HG02759 (cell line): ENCODE measurements at regions not wholly inside any gene's neighbourhood (a gene's known extent, or its start where the extent isn't known, plus 50 kb on each side); places are given as distances from the start of the nearest gene placed in this dataset.
"Not testable (repeated sequence)": the region's sequence is repeated elsewhere in the genome, so short reads cannot be mapped to it uniquely, and the experiment has no call there.

Experiments used
- ATAC-seq: cut with Tn5 transposase; IDR thresholded peaks from one replicate; pipeline ENCODE4 v1.9.1; 2021; ENCODE audit warnings: mild to moderate bottlenecking, moderate library complexity; ENCODE audit not compliant: unreplicated experiment

- ATAC-seq = no peak
These were observed 86.0 kb upstream of the VEPH1 start for GRCh38 chr3:157589211-157589610.

DNA sequence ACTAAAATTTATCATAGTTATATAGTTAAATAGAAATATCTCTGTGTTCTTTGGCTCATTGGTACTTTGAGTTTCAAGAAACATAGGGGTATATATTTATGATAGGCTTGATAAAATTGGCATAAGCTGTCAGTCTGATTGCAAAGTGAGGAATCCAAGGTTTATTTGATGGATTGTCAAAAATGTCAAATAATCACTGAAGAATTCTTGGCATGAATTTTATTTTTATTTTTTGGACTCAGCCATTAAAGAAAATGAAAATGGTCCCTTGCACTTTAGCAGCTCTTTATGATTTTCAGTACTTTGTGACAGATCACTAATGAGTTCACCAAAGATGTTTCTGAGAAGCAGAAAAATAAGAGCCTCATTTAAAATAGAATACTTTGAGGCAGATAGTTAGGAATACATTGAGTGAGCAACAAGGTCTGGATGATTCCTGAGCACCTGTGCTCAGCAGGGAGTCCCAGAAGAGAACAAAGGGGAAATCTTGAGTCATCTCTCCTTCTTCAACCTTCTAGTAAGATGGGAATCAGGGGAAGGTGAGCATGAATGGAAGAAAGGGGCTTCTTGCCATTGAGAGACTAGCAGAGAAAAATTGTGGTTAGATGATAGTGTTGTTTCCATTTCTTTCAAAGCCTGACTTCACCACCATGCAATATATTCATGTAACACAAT is 85.3 kb upstream of the VEPH1 start:
- no peak for ATAC-seq

- ATAC-seq = no peak
These were observed 83.1 kb upstream of the VEPH1 start for GRCh38 chr3:157586293-157586692.

GRCh38 chr3:157585386-157585785 is 82.2 kb upstream of the VEPH1 start:
- ATAC-seq = no peak

DNA sequence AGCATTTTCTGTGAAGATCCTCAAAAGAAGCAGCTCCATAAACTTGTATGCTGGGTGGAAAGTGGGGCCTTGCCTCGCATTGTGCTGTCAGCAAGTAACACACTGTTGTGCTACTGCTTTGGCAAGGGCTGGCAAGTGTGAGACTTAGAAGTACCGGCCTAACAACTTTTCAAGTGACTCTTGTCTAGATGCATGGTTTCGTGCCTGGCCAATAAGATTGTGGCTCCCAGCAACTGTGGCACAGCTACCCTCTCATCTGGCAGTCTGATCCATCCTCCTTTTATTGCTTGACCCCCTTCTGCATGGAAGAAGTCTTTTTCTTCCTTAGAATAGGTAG is 79.4 kb upstream of the VEPH1 start:
- ATAC-seq = no peak

GRCh38 chr3:157581956-157582636 is 78.9 kb upstream of the VEPH1 start:
- not testable (repeated sequence) for ATAC-seq

GRCh38 chr3:157581371-157581770 is 78.2 kb upstream of the VEPH1 start:
- no peak for ATAC-seq

GRCh38 chr3:157578181-157578580 is 75.0 kb upstream of the VEPH1 start:
- ATAC-seq = no peak

DNA sequence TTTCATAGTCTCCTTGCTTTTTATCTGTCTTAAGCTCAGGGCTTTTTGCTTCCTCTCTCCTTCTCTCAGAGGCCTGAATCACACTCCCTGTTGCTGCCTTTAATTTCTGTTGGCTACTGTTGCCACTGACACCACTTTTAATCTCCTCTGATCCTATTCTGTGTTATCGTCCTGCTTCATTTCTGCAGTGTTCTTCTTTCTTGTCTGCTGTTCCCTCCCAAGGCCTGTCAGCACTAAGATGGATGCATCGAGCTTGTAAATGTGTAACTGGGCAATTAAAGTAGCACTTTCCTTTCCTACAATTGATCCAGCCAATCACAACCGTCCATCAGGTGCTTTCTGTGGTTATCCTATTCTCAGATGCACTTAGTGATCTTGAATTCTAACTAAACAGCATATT is 71.3 kb upstream of the VEPH1 start:
- ATAC-seq = no peak

DNA sequence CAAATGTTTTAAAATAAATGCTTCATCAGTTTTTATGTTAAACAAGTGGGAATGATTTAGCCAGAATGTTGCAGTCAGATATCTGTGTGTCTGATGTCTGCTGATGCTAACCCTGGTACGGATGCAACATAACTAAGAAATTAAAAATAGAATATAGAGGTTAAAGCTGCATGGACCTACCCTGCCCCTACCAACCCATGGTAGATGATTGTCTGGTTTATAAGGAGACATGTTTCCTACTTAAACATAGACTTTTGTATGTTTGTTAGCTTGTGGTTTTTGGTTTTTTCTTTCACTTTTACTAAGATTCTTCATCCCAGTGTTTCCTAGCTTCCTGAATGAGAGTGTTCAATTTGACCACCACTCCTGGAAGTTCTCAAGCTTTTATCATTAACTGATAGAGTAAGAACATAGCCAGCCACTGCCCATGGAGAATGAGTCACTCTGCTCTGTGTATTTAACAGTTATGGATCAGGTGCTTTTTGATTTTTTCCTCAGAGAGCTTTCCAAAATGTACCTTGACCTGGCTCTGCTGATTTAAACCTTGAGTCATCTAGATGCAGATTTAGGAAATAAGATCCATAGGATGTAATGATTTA is 70.7 kb upstream of the VEPH1 start:
- no peak for ATAC-seq

DNA sequence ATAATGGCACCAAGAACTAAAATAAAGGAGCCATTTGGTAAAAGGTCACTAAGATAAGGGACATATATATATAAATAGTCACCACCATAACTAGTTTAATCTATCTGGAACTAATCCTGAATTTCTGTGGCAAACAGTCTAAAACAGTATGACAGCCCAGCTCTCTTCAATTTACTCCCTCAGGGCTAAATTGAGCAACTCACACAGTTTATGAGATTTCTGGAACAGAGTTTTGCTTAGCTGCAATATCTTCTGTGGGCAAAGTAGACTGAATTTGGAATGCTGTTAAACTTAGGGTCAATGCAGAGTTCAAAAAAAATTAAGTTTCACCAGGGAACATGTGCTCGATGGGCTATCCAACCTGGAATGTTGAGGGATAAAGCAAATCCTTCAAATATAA is 70.1 kb upstream of the VEPH1 start:
- no peak for ATAC-seq

DNA sequence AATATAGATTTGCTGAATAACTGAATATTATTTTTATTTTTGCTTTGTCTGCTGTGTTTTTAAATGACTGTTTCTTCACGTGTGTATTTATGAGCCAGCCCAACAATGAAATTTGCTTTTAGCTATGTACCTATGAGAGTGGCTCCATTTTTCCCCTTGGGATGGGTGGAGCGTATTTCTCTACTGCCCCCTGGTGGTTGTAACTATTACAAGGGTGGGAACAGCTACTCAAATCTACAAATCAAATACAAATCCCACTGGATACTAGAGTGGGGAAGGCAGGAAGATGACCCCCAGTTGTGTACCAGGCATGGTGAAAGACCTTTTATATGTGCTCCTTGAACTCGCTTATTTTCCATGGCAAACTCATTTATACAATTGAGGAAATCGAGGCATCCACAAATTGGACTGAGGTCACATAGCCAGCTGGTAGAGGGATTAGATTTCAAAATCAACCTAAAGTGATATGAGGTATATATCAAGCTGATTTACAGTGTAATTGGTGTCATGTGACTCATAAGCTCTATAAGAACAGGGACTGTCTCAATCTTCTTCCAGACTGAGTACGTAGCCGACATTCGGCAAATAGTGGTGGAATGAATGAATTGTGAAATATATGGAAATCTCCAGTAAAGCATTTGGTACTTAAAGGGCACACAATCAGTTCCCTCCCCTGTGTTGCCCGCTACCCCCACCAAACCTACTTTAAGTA is 69.5 kb upstream of the VEPH1 start:
- no peak for ATAC-seq

GRCh38 chr3:157566596-157566995 is 63.4 kb upstream of the VEPH1 start:
- ATAC-seq = no peak

GRCh38 chr3:157559401-157559800 is 56.2 kb upstream of the VEPH1 start:
- no peak for ATAC-seq
